Glutamatergic neuron (in vitro differentiated cells): ENCODE measurements at regions not wholly inside any gene's neighbourhood (a gene's known extent, or its start where the extent isn't known, plus 50 kb on each side); places are given as distances from the start of the nearest gene placed in this dataset.

Source experiments
- DNase-seq: peaks from one replicate; pipeline ENCODE4 v3.0.0; 2022
- H3K27ac Mint-ChIP-seq: one replicate; pipeline ENCODE4 v1.8.0; 2020; ENCODE audit warnings: mild to moderate bottlenecking, mixed read lengths, inconsistent platforms; ENCODE audit not compliant: unreplicated experiment
- H3K27me3 Mint-ChIP-seq: one replicate; pipeline ENCODE4 v1.8.0; 2020; ENCODE audit warnings: mild to moderate bottlenecking, moderate library complexity, mixed read lengths, inconsistent platforms; ENCODE audit not compliant: unreplicated experiment
- H3K36me3 Mint-ChIP-seq: one replicate; pipeline ENCODE4 v1.8.0; 2020; ENCODE audit warnings: mild to moderate bottlenecking, mixed read lengths, inconsistent platforms; ENCODE audit not compliant: unreplicated experiment
- H3K4me1 Mint-ChIP-seq: one replicate; pipeline ENCODE4 v1.8.0; 2020; ENCODE audit warnings: mild to moderate bottlenecking, low read depth, mixed read lengths, inconsistent platforms; ENCODE audit not compliant: unreplicated experiment
- H3K4me3 Mint-ChIP-seq: one replicate; pipeline ENCODE4 v1.8.0; 2020; ENCODE audit warnings: mild to moderate bottlenecking, mixed read lengths, inconsistent platforms; ENCODE audit not compliant: unreplicated experiment
- H3K9me3 Mint-ChIP-seq: one replicate; pipeline ENCODE4 v1.8.0; 2020; ENCODE audit warnings: mild to moderate bottlenecking, moderate library complexity, mixed read lengths, inconsistent platforms; ENCODE audit not compliant: unreplicated experiment
- CTCF ChIP-seq: fragments of 200-600 bp; sonication (generic); IDR thresholded peaks from one replicate; pipeline ENCODE4 v1.5.0; 2021; ENCODE audit not compliant: partially characterized antibody, unreplicated experiment

GRCh38 chr9:110089681-110090370 lies 118.1 kb downstream of the C9orf152 start:
- Mint-ChIP-seq H3K36me3 (no peaks in the 10 kb centered on the region), H3K27ac (no peak overlapping the region), H3K4me3 (no peak overlapping the region), H3K4me1 (peaks cover 26% of the 10 kb centered on the region), H3K27me3 (peaks cover 2% of the 10 kb centered on the region), H3K9me3 (peaks cover 1% of the 10 kb centered on the region)
- no peak for TF ChIP-seq CTCF
- no peak for DNase-seq

GRCh38 chr9:110092792-110093191 lies 115.2 kb downstream of the C9orf152 start:
- no peak overlapping the region for H3K4me3 Mint-ChIP-seq
- H3K36me3 Mint-ChIP-seq = no peaks in the 10 kb centered on the region
- peaks cover 41% of the 10 kb centered on the region for H3K4me1 Mint-ChIP-seq
- H3K27ac Mint-ChIP-seq = no peak overlapping the region
- no peak for TF ChIP-seq CTCF
- DNase-seq = no peak
- peaks cover 4% of the 10 kb centered on the region for H3K27me3 Mint-ChIP-seq
- H3K9me3 Mint-ChIP-seq = peaks cover 3% of the 10 kb centered on the region

GRCh38 chr9:110093417-110093816 lies 114.5 kb downstream of the C9orf152 start:
- H3K27me3 Mint-ChIP-seq = peaks cover 4% of the 10 kb centered on the region
- peaks cover 44% of the 10 kb centered on the region for H3K4me1 Mint-ChIP-seq
- H3K9me3 Mint-ChIP-seq = peaks cover 2% of the 10 kb centered on the region
- TF ChIP-seq CTCF = no peak
- no peak for DNase-seq
- peak overlapping the region; percentile 43 for H3K4me3 Mint-ChIP-seq
- H3K27ac Mint-ChIP-seq = peak overlapping the region; percentile 86
- H3K36me3 Mint-ChIP-seq = no peaks in the 10 kb centered on the region

GRCh38 chr9:110093871-110094270 lies 114.1 kb downstream of the C9orf152 start:
- peaks cover 5% of the 10 kb centered on the region for H3K9me3 Mint-ChIP-seq
- TF ChIP-seq CTCF = no peak
- no peaks in the 10 kb centered on the region for H3K36me3 Mint-ChIP-seq
- DNase-seq = no peak
- H3K27me3 Mint-ChIP-seq = peaks cover 7% of the 10 kb centered on the region
- H3K27ac Mint-ChIP-seq = peak overlapping the region; percentile 84
- H3K4me1 Mint-ChIP-seq = peaks cover 49% of the 10 kb centered on the region
- H3K4me3 Mint-ChIP-seq = peak overlapping the region; percentile 35

- Mint-ChIP-seq H3K36me3 (no peaks in the 10 kb centered on the region), H3K4me3 (peak overlapping the region; percentile 34), H3K9me3 (peaks cover 18% of the 10 kb centered on the region), H3K27me3 (peaks cover 19% of the 10 kb centered on the region), H3K27ac (peak overlapping the region; percentile 89), H3K4me1 (peaks cover 58% of the 10 kb centered on the region)
- TF ChIP-seq CTCF = no peak
- no peak for DNase-seq
Observed at GRCh38 chr9:110095161-110095595, 112.8 kb downstream of the C9orf152 start.
